LNCaP clone FGC (cell line): ENCODE measurements at regions not wholly inside any gene's neighbourhood (a gene's known extent, or its start where the extent isn't known, plus 50 kb on each side); places are given as distances from the start of the nearest gene placed in this dataset.

Experiments
- DNase-seq: peaks from one replicate; pipeline ENCODE4 v3.0.0-alpha.2; 2011; ENCODE audit warnings: low read depth
- H3K4me3 ChIP-seq: 2 replicates; pipeline ENCODE4 v1.5.1; 2011; ENCODE audit warnings: mild to moderate bottlenecking, low read depth, low read length, control low read depth
- CTCF ChIP-seq: IDR thresholded peaks from 2 replicates; pipeline ENCODE4 v1.5.1; 2012; ENCODE audit warnings: mild to moderate bottlenecking; ENCODE audit not compliant: control insufficient read depth, insufficient read depth; ENCODE audit errors: extremely low read depth

GRCh38 chr2:217339753-217340152 lies 479.9 kb upstream of the TNP1 start:
- no peak for DNase-seq
- no peak for TF ChIP-seq CTCF

GRCh38 chr2:217338306-217338916 lies 478.5 kb upstream of the TNP1 start:
- TF ChIP-seq CTCF: no peak
- no peak for DNase-seq
- no peak overlapping the region for H3K4me3 ChIP-seq

More at GRCh38 chr2:217339753-217340152, 479.9 kb upstream of the TNP1 start:
- no peak overlapping the region for H3K4me3 ChIP-seq

GRCh38 chr2:217337771-217338170 lies 477.9 kb upstream of the TNP1 start:
- no peak for DNase-seq
- no peak for TF ChIP-seq CTCF
- H3K4me3 ChIP-seq: no peak overlapping the region

- H3K4me3 ChIP-seq: no peak overlapping the region
- TF ChIP-seq CTCF: no peak
- no peak for DNase-seq
Observed at GRCh38 chr2:217336694-217337093, 476.8 kb upstream of the TNP1 start.

- TF ChIP-seq CTCF: no peak
Observed at GRCh38 chr2:217335341-217335966, 475.6 kb upstream of the TNP1 start.

GRCh38 chr2:217334561-217334960 lies 474.7 kb upstream of the TNP1 start:
- H3K4me3 ChIP-seq: no peak overlapping the region
- no peak for TF ChIP-seq CTCF
- no peak for DNase-seq

More at GRCh38 chr2:217335341-217335966, 475.6 kb upstream of the TNP1 start:
- no peak for DNase-seq
- H3K4me3 ChIP-seq: no peak overlapping the region

- no peak overlapping the region for H3K4me3 ChIP-seq
- no peak for DNase-seq
Observed at GRCh38 chr2:217332866-217333265, 473.0 kb upstream of the TNP1 start.

More at GRCh38 chr2:217332866-217333265, 473.0 kb upstream of the TNP1 start:
- TF ChIP-seq CTCF: no peak
